SK-N-SH treated with all-trans-retinoic acid at 6 μM for 48 hours (cell line): ENCODE measurements at regions not wholly inside any gene's neighbourhood (a gene's known extent, or its start where the extent isn't known, plus 50 kb on each side); places are given as distances from the start of the nearest gene placed in this dataset.

Source experiments
- ARNTL ChIP-seq: fragments of 450-650 bp; formaldehyde crosslinking; IDR thresholded peaks from 2 replicates; pipeline ENCODE4 v1.5.0; 2020; ENCODE audit warnings: low read depth, mild to moderate bottlenecking, moderate library complexity, borderline replicate concordance
- BACH2 ChIP-seq: fragments of 250-450 bp; sonication (Bioruptor Pico); IDR thresholded peaks from 2 replicates; pipeline ENCODE4 v1.9.0; 2021; ENCODE audit warnings: mild to moderate bottlenecking, borderline replicate concordance
- GLIS3 ChIP-seq: fragments of 250-450 bp; sonication (Bioruptor Pico); IDR thresholded peaks from 2 replicates; pipeline ENCODE4 v1.5.0; 2020; ENCODE audit warnings: mild to moderate bottlenecking, moderate library complexity
- ISL1 ChIP-seq: fragments of 250-450 bp; sonication (Bioruptor Pico); IDR thresholded peaks from 2 replicates; pipeline ENCODE4 v2.1.2; 2022; ENCODE audit warnings: mild to moderate bottlenecking, moderate library complexity
- RARB ChIP-seq: fragments of 250-450 bp; sonication (Bioruptor Pico); IDR thresholded peaks from 2 replicates; pipeline ENCODE4 v1.8.0; 2021; ENCODE audit warnings: mild to moderate bottlenecking, moderate library complexity
- SNAI2 ChIP-seq: fragments of 250-450 bp; sonication (Bioruptor Pico); IDR thresholded peaks from 2 replicates; pipeline ENCODE4 v1.5.0; 2020; ENCODE audit warnings: mild to moderate bottlenecking, moderate library complexity
- TCF4 ChIP-seq: fragments of 250-450 bp; sonication (Bioruptor Pico); IDR thresholded peaks from 2 replicates; pipeline ENCODE4 v1.8.0; 2021; ENCODE audit warnings: mild to moderate bottlenecking, moderate library complexity, borderline replicate concordance
- TOX ChIP-seq: fragments of 250-450 bp; sonication (Bioruptor Pico); IDR thresholded peaks from 2 replicates; pipeline ENCODE4 v1.8.0; 2021; ENCODE audit warnings: mild to moderate bottlenecking, moderate library complexity, borderline replicate concordance
- ZC3H10 ChIP-seq: fragments of 250-450 bp; sonication (Bioruptor Pico); IDR thresholded peaks from 2 replicates; pipeline ENCODE4 v1.5.1; 2021; ENCODE audit warnings: mild to moderate bottlenecking, moderate library complexity
- ZFP3 ChIP-seq: fragments of 250-450 bp; sonication (Bioruptor Pico); IDR thresholded peaks from 2 replicates; pipeline ENCODE4 v1.5.0; 2020; ENCODE audit warnings: mild to moderate bottlenecking, moderate library complexity
- ZFP30 ChIP-seq: fragments of 450-650 bp; formaldehyde crosslinking; IDR thresholded peaks from 2 replicates; pipeline ENCODE4 v1.5.0; 2022; ENCODE audit warnings: mild to moderate bottlenecking, moderate library complexity
- ZNF70 ChIP-seq: fragments of 450-650 bp; formaldehyde crosslinking; IDR thresholded peaks from 2 replicates; pipeline ENCODE4 v1.5.0; 2020; ENCODE audit warnings: mild to moderate bottlenecking, moderate library complexity
- TF ChIP-seq, protein P1 (sequence below): fragments of 250-450 bp; sonication (Bioruptor Pico); IDR thresholded peaks from 2 replicates; pipeline ENCODE4 v1.5.1; 2020; ENCODE audit warnings: low read depth, mild to moderate bottlenecking, moderate library complexity
- TF ChIP-seq, protein P2 (sequence below): fragments of 250-450 bp; sonication (Bioruptor Pico); IDR thresholded peaks from 2 replicates; pipeline ENCODE4 v1.8.0; 2020; ENCODE audit warnings: mild to moderate bottlenecking, moderate library complexity, borderline replicate concordance

DNA sequence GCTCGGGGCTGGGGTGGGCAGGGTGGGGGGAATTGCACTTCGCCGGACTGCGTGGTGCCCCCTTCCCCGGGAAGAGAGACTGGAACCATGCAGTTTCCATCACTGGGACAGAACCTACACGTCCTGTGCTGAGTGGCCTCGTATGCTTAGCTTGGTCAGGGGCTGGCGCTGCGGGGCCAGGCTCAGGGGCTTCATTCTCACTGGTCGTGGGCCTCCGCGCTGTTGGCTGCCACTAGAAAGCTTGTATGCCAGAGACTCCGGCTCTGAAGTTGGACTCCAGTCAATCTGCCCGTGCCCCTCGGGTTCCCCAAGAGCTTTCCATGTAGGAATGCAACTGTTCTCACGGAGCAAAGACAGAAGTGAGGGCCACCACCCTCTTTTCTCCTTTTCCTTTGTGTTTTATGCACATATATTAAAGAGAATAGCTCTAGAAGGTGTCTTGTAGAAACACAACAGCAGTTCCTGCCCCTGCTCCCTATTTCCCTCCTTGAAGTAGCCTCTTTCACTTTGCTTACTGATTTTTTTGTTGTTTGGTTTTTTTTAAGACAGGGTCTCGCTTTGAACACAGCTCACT lies 64.0 kb upstream of the YWHAQ start:
- no peak for TF ChIP-seq RARB
- TF ChIP-seq BACH2 (CRISPR knock-in tag): no peak
- no peak for TF ChIP-seq GLIS3 (CRISPR knock-in tag)
- TF ChIP-seq, protein P1, sequence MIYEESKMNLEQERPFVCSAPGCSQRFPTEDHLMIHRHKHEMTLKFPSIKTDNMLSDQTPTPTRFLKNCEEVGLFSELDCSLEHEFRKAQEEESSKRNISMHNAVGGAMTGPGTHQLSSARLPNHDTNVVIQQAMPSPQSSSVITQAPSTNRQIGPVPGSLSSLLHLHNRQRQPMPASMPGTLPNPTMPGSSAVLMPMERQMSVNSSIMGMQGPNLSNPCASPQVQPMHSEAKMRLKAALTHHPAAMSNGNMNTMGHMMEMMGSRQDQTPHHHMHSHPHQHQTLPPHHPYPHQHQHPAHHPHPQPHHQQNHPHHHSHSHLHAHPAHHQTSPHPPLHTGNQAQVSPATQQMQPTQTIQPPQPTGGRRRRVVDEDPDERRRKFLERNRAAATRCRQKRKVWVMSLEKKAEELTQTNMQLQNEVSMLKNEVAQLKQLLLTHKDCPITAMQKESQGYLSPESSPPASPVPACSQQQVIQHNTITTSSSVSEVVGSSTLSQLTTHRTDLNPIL (CRISPR knock-in tag): no peak
- no peak for TF ChIP-seq ZFP3 (CRISPR knock-in tag)
- no peak for TF ChIP-seq TOX (CRISPR knock-in tag)
- TF ChIP-seq ARNTL (CRISPR knock-in tag): no peak
- TF ChIP-seq ISL1 (CRISPR knock-in tag): no peak
- TF ChIP-seq SNAI2: no peak
- TF ChIP-seq ZFP30 (CRISPR knock-in tag): no peak
- no peak for TF ChIP-seq ZNF70 (CRISPR knock-in tag)
- TF ChIP-seq, protein P2, sequence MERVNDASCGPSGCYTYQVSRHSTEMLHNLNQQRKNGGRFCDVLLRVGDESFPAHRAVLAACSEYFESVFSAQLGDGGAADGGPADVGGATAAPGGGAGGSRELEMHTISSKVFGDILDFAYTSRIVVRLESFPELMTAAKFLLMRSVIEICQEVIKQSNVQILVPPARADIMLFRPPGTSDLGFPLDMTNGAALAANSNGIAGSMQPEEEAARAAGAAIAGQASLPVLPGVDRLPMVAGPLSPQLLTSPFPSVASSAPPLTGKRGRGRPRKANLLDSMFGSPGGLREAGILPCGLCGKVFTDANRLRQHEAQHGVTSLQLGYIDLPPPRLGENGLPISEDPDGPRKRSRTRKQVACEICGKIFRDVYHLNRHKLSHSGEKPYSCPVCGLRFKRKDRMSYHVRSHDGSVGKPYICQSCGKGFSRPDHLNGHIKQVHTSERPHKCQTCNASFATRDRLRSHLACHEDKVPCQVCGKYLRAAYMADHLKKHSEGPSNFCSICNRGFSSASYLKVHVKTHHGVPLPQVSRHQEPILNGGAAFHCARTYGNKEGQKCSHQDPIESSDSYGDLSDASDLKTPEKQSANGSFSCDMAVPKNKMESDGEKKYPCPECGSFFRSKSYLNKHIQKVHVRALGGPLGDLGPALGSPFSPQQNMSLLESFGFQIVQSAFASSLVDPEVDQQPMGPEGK (CRISPR knock-in tag): no peak
- no peak for TF ChIP-seq ZC3H10
- no peak for TF ChIP-seq TCF4 (CRISPR knock-in tag)
